Stimulated activated CD8-positive, alpha-beta memory T cell treated with anti-CD3 and anti-CD28 coated beads, Interleukin-4, amount 100 ng/mL, for 1 hour (primary cell): ENCODE measurements at regions not wholly inside any gene's neighbourhood (a gene's known extent, or its start where the extent isn't known, plus 50 kb on each side); places are given as distances from the start of the nearest gene placed in this dataset.

ENCODE experiments used
- DNase-seq, 2 donors: peaks; one replicate each; pipeline ENCODE4 v3.0.0-alpha.2; 2020; ENCODE audit warnings: low read depth in 2 of 2, low spot score in 1 of 2

GRCh38 chr2:160672211-160672610 is 178.6 kb upstream of the RBMS1 start:
- DNase-seq: no peak

- DNase-seq: no peak
Observed at GRCh38 chr2:160674146-160674750, 180.6 kb upstream of the RBMS1 start.

GRCh38 chr2:160679686-160680085 is 186.1 kb upstream of the RBMS1 start:
- no peak for DNase-seq

GRCh38 chr2:160680294-160680693 is 186.7 kb upstream of the RBMS1 start:
- no peak for DNase-seq

GRCh38 chr2:160680974-160681373 is 187.4 kb upstream of the RBMS1 start:
- no peak for DNase-seq

- DNase-seq: no peak
Observed at GRCh38 chr2:160683206-160683605, 189.6 kb upstream of the RBMS1 start.

GRCh38 chr2:160687629-160688028 is 194.0 kb upstream of the RBMS1 start:
- no peak for DNase-seq

- DNase-seq: no peak
Observed at GRCh38 chr2:160689441-160689840, 195.8 kb upstream of the RBMS1 start.

- no peak for DNase-seq
Observed at GRCh38 chr2:160694221-160694620, 200.6 kb upstream of the RBMS1 start.

- DNase-seq: no peak
Observed at GRCh38 chr2:160694631-160695030, 201.0 kb upstream of the RBMS1 start.

- DNase-seq: no peak
Observed at GRCh38 chr2:160695402-160696086, 201.9 kb upstream of the RBMS1 start.

- DNase-seq: no peak
Observed at GRCh38 chr2:160696087-160696452, 202.5 kb upstream of the RBMS1 start.

- DNase-seq: no peak
Observed at GRCh38 chr2:160697817-160698216, 204.2 kb upstream of the RBMS1 start.

- DNase-seq: no peak
Observed at GRCh38 chr2:160700021-160700814, 206.6 kb upstream of the RBMS1 start.

- DNase-seq: no peak
Observed at GRCh38 chr2:160701822-160702221, 208.2 kb upstream of the RBMS1 start.

- no peak for DNase-seq
Observed at GRCh38 chr2:160702754-160703153, 209.1 kb upstream of the RBMS1 start.

- DNase-seq: peak in 1 of 2 donors; percentile 0
Observed at GRCh38 chr2:160703648-160704585, 210.3 kb upstream of the RBMS1 start.

- DNase-seq: no peak
Observed at GRCh38 chr2:160715428-160715827, 221.8 kb upstream of the RBMS1 start.

- DNase-seq: no peak
Observed at GRCh38 chr2:160719116-160719515, 225.5 kb upstream of the RBMS1 start.

- DNase-seq: no peak
Observed at GRCh38 chr2:160720098-160720497, 226.5 kb upstream of the RBMS1 start.
